ENCODE measurements at regions not wholly inside any gene's neighbourhood (a gene's known extent, or its start where the extent isn't known, plus 50 kb on each side); places are given as distances from the start of the nearest gene placed in this dataset.

GRCh38 chr12:97862072-97862471, 399.5 kb downstream of the RMST start:
- Histone ChIP-seq H3K9me3 (no peaks in the 10 kb centered on the region), H3K4me2 (no peak overlapping the region), H3K36me3 (replicated peaks in 1 of 2; ENCODE audit: control insufficient read depth in 1 of 2, insufficient read depth in 2 of 2, low read length in 1 of 2) (no peaks in the 10 kb centered on the region), H3F3A (replicated peaks; ENCODE audit: insufficient read depth) (no peaks in the 10 kb centered on the region), H3K4me1 (ENCODE audit: control insufficient read depth in 1 of 2, insufficient read depth in 2 of 2, low read depth in 1 of 2, low read length in 1 of 2) (no peaks in the 10 kb centered on the region), H3K9ac (no peak overlapping the region), H3K27me3 (ENCODE audit: insufficient read depth) (no peaks in the 10 kb centered on the region), H3K79me2 (ENCODE audit: insufficient read depth) (no peaks in the 10 kb centered on the region), H2AFZ (ENCODE audit: low read depth) (no peak overlapping the region), H3K27ac (ENCODE audit: low read depth in 2 of 2, low read length in 1 of 2) (no peak overlapping the region), H3K9me2 (no peaks in the 10 kb centered on the region), H3K4me3 (ENCODE audit: low read depth in 2 of 2, low read length in 1 of 2) (no peak overlapping the region), H4K20me1 (ENCODE audit: insufficient read depth) (no peaks in the 10 kb centered on the region)
- CTCF ChIA-PET = no interaction called here
- TF ChIP-seq FOXJ3 (CRISPR knock-in tag; IDR thresholded peaks at IDR 0.05) = no peak
- TF ChIP-seq ELF1 (IDR thresholded peaks at IDR 0.05) = no peak
- TF ChIP-seq PBX3 (IDR thresholded peaks at IDR 0.05) = no peak
- no peak for TF ChIP-seq MXI1 (IDR thresholded peaks at IDR 0.05; ENCODE audit: low read depth, low read length)
- TF ChIP-seq ZBTB33 (IDR thresholded peaks at IDR 0.05; ENCODE audit: borderline replicate concordance, low read depth) = no peak
- TF ChIP-seq POLR2AphosphoS5 (IDR thresholded peaks at IDR 0.05; ENCODE audit: low read depth, low read length) = no peak
- no peak for TF ChIP-seq JUND (IDR thresholded peaks at IDR 0.05)
- TF ChIP-seq TAF1 (IDR thresholded peaks at IDR 0.05; ENCODE audit: borderline replicate concordance, low read depth, low read length) = no peak
- TF ChIP-seq RXRA (IDR thresholded peaks at IDR 0.05; ENCODE audit: borderline replicate concordance, low read depth) = no peak
- no peak for TF ChIP-seq USF1 (IDR thresholded peaks at IDR 0.05; ENCODE audit: borderline replicate concordance, low read depth)
- TF ChIP-seq CHD2 (IDR thresholded peaks at IDR 0.05; ENCODE audit: low read length, partially characterized antibody) = no peak
- TF ChIP-seq IRF3 (IDR thresholded peaks at IDR 0.05; ENCODE audit: low read depth, low read length) = no peak
- no peak for TF ChIP-seq SMC3 (IDR thresholded peaks at IDR 0.05; ENCODE audit: low read depth, low read length)
- POLR2A ChIA-PET = no interaction called here
- WGBS (ENCODE audit: low lambda C conversion rate) = 40% methylated on average over 1 of the region's 2 CpGs
- DNase-seq = no peak

- no peaks in the 10 kb centered on the region for H3K79me2 ChIP-seq (ENCODE audit: insufficient read depth)
- no peaks in the 10 kb centered on the region for H3K36me3 ChIP-seq (replicated peaks in 1 of 2; ENCODE audit: control insufficient read depth in 1 of 2, insufficient read depth in 2 of 2, low read length in 1 of 2)
- no peaks in the 10 kb centered on the region for H4K20me1 ChIP-seq (ENCODE audit: insufficient read depth)
- H3K9ac ChIP-seq = no peak overlapping the region
- H2AFZ ChIP-seq (ENCODE audit: low read depth) = no peak overlapping the region
- ChIA-PET POLR2A (no interaction called here), CTCF (no interaction called here)
- no peaks in the 10 kb centered on the region for H3K9me3 ChIP-seq
- no peaks in the 10 kb centered on the region for H3F3A ChIP-seq (replicated peaks; ENCODE audit: insufficient read depth)
- H3K27ac ChIP-seq (ENCODE audit: low read depth in 2 of 2, low read length in 1 of 2) = no peak overlapping the region
- H3K9me2 ChIP-seq = no peaks in the 10 kb centered on the region
- no peak for DNase-seq
- H3K4me3 ChIP-seq (ENCODE audit: low read depth in 2 of 2, low read length in 1 of 2) = no peak overlapping the region
- H3K4me2 ChIP-seq = no peak overlapping the region
- H3K27me3 ChIP-seq (ENCODE audit: insufficient read depth) = no peaks in the 10 kb centered on the region
- WGBS (ENCODE audit: low lambda C conversion rate) = 53% methylated on average over 6 of the region's 6 CpGs
- TF ChIP-seq POLR2AphosphoS5 (IDR thresholded peaks at IDR 0.05; ENCODE audit: low read depth, low read length) (no peak), MAX (IDR thresholded peaks at IDR 0.05; ENCODE audit: low read depth) (no peak)
- no peaks in the 10 kb centered on the region for H3K4me1 ChIP-seq (ENCODE audit: control insufficient read depth in 1 of 2, insufficient read depth in 2 of 2, low read depth in 1 of 2, low read length in 1 of 2)
These were observed 412.5 kb downstream of the RMST start for GRCh38 chr12:97875064-97875463.

Data from SK-N-SH (cell line).